ENCODE measurements at regions not wholly inside any gene's neighbourhood (a gene's known extent, or its start where the extent isn't known, plus 50 kb on each side); places are given as distances from the start of the nearest gene placed in this dataset.

- TF ChIP-seq CTCF (IDR thresholded peaks at IDR 0.05): no peak
- intact Hi-C loops (cut with DNase I): no loop called here
- Histone ChIP-seq H3K27ac (peak overlapping the region; percentile 47 to 71), H3K4me3 (no peak overlapping the region), H3K4me1 (no peaks in the 10 kb centered on the region), H3K9me3 (no peaks in the 10 kb centered on the region), H3K27me3 (no peaks in the 10 kb centered on the region), H3K36me3 (no peaks in the 10 kb centered on the region)
- peak; percentile 72 for ATAC-seq
- DNase-seq: peak in 2 of 4 donors; percentile 85 to 87
These were observed 62.5 kb upstream of the RAB27B start for GRCh38 chr18:54765636-54766375.

GRCh38 chr18:54766634-54767033 lies 61.6 kb upstream of the RAB27B start:
- ATAC-seq (peak; percentile 28), DNase-seq (no peak)
- TF ChIP-seq CTCF (IDR thresholded peaks at IDR 0.05): no peak
- intact Hi-C loops (cut with DNase I): no loop called here
- Histone ChIP-seq H3K36me3 (no peaks in the 10 kb centered on the region), H3K4me3 (no peak overlapping the region), H3K27ac (peak overlapping the region; percentile 47 to 71), H3K4me1 (no peaks in the 10 kb centered on the region), H3K9me3 (no peaks in the 10 kb centered on the region), H3K27me3 (no peaks in the 10 kb centered on the region)

GRCh38 chr18:54767098-54767497 lies 61.2 kb upstream of the RAB27B start:
- H3K27ac ChIP-seq: peak overlapping the region; percentile 48 to 71
- H3K4me1 ChIP-seq: no peaks in the 10 kb centered on the region
- intact Hi-C loops (cut with DNase I): no loop called here
- no peaks in the 10 kb centered on the region for H3K9me3 ChIP-seq
- no peak overlapping the region for H3K4me3 ChIP-seq
- ATAC-seq (peak; percentile 87), DNase-seq (no peak)
- no peaks in the 10 kb centered on the region for H3K36me3 ChIP-seq
- no peak for TF ChIP-seq CTCF (IDR thresholded peaks at IDR 0.05)
- no peaks in the 10 kb centered on the region for H3K27me3 ChIP-seq

- intact Hi-C loops (cut with DNase I): no loop called here
- no peaks in the 10 kb centered on the region for H3K9me3 ChIP-seq
- H3K27me3 ChIP-seq: no peaks in the 10 kb centered on the region
- H3K36me3 ChIP-seq: no peaks in the 10 kb centered on the region
- TF ChIP-seq CTCF (IDR thresholded peaks at IDR 0.05): no peak
- DNase-seq (no peak), ATAC-seq (no peak)
- H3K27ac ChIP-seq: no peak overlapping the region
- peaks cover 0 to 2% of the 10 kb centered on the region in 2 donors for H3K4me1 ChIP-seq
- H3K4me3 ChIP-seq: no peak overlapping the region
These were observed 58.5 kb upstream of the RAB27B start for GRCh38 chr18:54769526-54770464.

- ATAC-seq (no peak), DNase-seq (no peak)
- intact Hi-C loops (cut with DNase I): no loop called here
- Histone ChIP-seq H3K27ac (no peak overlapping the region), H3K36me3 (no peaks in the 10 kb centered on the region), H3K9me3 (no peaks in the 10 kb centered on the region), H3K27me3 (no peaks in the 10 kb centered on the region), H3K4me3 (no peak overlapping the region), H3K4me1 (peaks cover 0 to 5% of the 10 kb centered on the region in 2 donors)
- no peak for TF ChIP-seq CTCF (IDR thresholded peaks at IDR 0.05)
These were observed 56.2 kb upstream of the RAB27B start for GRCh38 chr18:54772056-54772455.
